DOHH2 (cell line): ENCODE measurements at regions not wholly inside any gene's neighbourhood (a gene's known extent, or its start where the extent isn't known, plus 50 kb on each side); places are given as distances from the start of the nearest gene placed in this dataset.

Experiments
- EZH2phosphoT487 ChIP-seq: fragments of 200-600 bp; sonication (generic); IDR thresholded peaks from 2 replicates; pipeline ENCODE4 v1.6.1; 2017; ENCODE audit warnings: borderline replicate concordance, mild to moderate bottlenecking, antibody characterized with exemption, low read length, moderate library complexity, mixed read lengths
- TF ChIP-seq, protein P1 (sequence below): fragments of 200-600 bp; sonication (generic); IDR thresholded peaks from one replicate; pipeline ENCODE4 v1.5.1; 2014; ENCODE audit warnings: antibody characterized with exemption, mild to moderate bottlenecking, low read depth, low read length; ENCODE audit not compliant: poor library complexity, severe bottlenecking

DNA sequence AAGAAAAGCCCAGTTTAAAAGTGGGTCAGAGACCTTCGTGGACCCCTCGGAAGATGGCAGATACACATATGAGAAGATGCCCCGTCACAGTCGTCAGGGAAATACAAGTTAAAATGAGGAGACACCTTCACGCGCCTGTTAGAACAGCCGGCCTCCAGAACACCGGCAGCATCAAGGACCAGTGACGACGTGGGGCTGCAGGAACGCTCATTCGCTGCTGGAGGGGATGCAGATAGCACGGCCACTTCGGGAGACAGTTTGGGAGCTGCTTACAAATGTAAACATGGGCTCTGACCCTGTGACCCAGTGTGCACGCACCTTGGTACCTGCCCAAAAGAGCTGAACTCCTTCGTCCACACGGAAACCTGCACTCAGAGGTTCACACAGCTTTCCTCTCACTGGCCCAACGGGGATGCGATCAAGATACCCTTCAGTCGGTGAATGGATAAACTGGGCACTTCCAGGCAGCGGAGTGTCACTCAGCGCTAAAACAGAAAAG, 83.7 kb upstream of the CTDP1 start:
- no peak for TF ChIP-seq EZH2phosphoT487
- TF ChIP-seq, protein P1, sequence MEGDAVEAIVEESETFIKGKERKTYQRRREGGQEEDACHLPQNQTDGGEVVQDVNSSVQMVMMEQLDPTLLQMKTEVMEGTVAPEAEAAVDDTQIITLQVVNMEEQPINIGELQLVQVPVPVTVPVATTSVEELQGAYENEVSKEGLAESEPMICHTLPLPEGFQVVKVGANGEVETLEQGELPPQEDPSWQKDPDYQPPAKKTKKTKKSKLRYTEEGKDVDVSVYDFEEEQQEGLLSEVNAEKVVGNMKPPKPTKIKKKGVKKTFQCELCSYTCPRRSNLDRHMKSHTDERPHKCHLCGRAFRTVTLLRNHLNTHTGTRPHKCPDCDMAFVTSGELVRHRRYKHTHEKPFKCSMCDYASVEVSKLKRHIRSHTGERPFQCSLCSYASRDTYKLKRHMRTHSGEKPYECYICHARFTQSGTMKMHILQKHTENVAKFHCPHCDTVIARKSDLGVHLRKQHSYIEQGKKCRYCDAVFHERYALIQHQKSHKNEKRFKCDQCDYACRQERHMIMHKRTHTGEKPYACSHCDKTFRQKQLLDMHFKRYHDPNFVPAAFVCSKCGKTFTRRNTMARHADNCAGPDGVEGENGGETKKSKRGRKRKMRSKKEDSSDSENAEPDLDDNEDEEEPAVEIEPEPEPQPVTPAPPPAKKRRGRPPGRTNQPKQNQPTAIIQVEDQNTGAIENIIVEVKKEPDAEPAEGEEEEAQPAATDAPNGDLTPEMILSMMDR, result no peak
